Small intestine (tissue), 7 donors: ENCODE measurements at regions not wholly inside any gene's neighbourhood (a gene's known extent, or its start where the extent isn't known, plus 50 kb on each side); places are given as distances from the start of the nearest gene placed in this dataset.
A peak's percentile ranks its signal among the peaks of the same experiment; 100 is the strongest.

Source experiments
- DNase-seq, 2 donors: peaks; one replicate each; pipeline versions ENCODE4 v3.0.0 to v3.0.0-alpha.2; 2013
- FAIRE-seq: peaks from 2 replicates; lab custom pipeline; 2012; peaks lifted over from hg19 to GRCh38; lab: Jason Lieb, UNC
- H3K27ac ChIP-seq, 3 donors: one replicate each; pipeline ENCODE4 v1.5.1; 2013; ENCODE audit warnings: low read length in 2 of 3, mild to moderate bottlenecking in 2 of 3, control low read depth in 1 of 3, inconsistent platforms in 1 of 3, low read depth in 1 of 3, moderate library complexity in 1 of 3
- H3K27me3 ChIP-seq, 3 donors: one replicate each; pipeline ENCODE4 v1.6.1; 2013; ENCODE audit warnings: low read length in 3 of 3, inconsistent platforms in 1 of 3; ENCODE audit not compliant: control insufficient read depth in 3 of 3, insufficient read depth in 3 of 3
- H3K36me3 ChIP-seq, 3 donors: one replicate each; pipeline ENCODE4 v1.6.1; 2013; ENCODE audit warnings: low read length in 3 of 3, inconsistent platforms in 1 of 3, low read depth in 1 of 3, mild to moderate bottlenecking in 1 of 3, moderate library complexity in 1 of 3; ENCODE audit not compliant: control insufficient read depth in 3 of 3, insufficient read depth in 2 of 3
- H3K4me1 ChIP-seq, 3 donors: one replicate each; pipeline ENCODE4 v1.6.1; 2013; ENCODE audit warnings: low read length in 2 of 3, inconsistent platforms in 1 of 3, low read depth in 1 of 3, mild to moderate bottlenecking in 1 of 3, moderate library complexity in 1 of 3; ENCODE audit not compliant: control insufficient read depth in 3 of 3, insufficient read depth in 2 of 3
- H3K4me3 ChIP-seq, 3 donors: one replicate each; pipeline ENCODE4 v1.5.1; 2013; ENCODE audit warnings: low read length in 3 of 3, control low read depth in 1 of 3, inconsistent platforms in 1 of 3, low read depth in 1 of 3, mild to moderate bottlenecking in 1 of 3, moderate library complexity in 1 of 3
- H3K9me3 ChIP-seq, 2 donors: one replicate each; pipeline ENCODE4 v1.6.1; 2013; ENCODE audit warnings: low read depth in 1 of 2, low read length in 1 of 2; ENCODE audit not compliant: control insufficient read depth in 2 of 2, insufficient read depth in 1 of 2
- WGBS, 3 donors: extraction: QIAGEN DNeasy Blood & Tissue Kit; methylation state at CpG; one replicate each; pipeline ENCODE4 v1.1.7; 2013; 5-methylcytosine and 5-hydroxymethylcytosine counted together
- donor health status: healthy with polysubstance abuse.
- donor health status: control.
- donor health status: control.
- donor health status: Bipolar disorder and iron deficiency.
- donor health status: healthy.

- 39 to 61% (median 59%) methylated on average over 2 of the region's 2 CpGs for WGBS, 3 donors
- no peaks in the 10 kb centered on the region for H3K36me3 ChIP-seq
- H3K9me3 ChIP-seq, result peaks cover 0 to 5% of the 10 kb centered on the region in 2 donors
- no peak overlapping the region for H3K4me3 ChIP-seq
- H3K27ac ChIP-seq, result peak overlapping the region in 1 of 3 donors; percentile 55
- DNase-seq, result peak; percentile 69 to 79
- no peaks in the 10 kb centered on the region for H3K27me3 ChIP-seq
- peaks cover 0 to 4% (median 0%) of the 10 kb centered on the region in 3 donors for H3K4me1 ChIP-seq
- FAIRE-seq, result no peak
Observed at GRCh38 chr12:67842124-67842523, 147.1 kb upstream of the IFNG-AS1 start.

DNA sequence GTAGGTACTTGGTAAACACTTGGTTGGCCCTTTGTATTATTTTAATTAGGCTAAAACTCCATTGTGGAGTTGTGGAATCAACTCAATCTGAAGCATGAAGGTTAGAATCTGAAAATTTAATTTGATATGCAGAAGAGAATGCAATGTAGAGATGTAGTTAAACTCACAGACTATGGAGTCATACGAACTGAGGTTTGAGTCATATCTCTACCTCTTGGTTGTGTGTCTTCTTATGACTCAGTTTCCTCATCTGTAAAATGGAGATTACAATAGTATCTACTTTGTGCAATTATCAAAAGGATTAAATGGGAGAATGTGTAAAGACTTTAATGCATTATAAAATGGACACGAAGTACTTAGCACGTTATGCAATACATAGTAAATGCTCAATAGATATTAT is 146.0 kb upstream of the IFNG-AS1 start:
- Histone ChIP-seq H3K4me1 (peaks cover 0 to 4% (median 0%) of the 10 kb centered on the region in 3 donors), H3K27me3 (no peaks in the 10 kb centered on the region), H3K4me3 (no peak overlapping the region), H3K27ac (no peak overlapping the region), H3K36me3 (no peaks in the 10 kb centered on the region), H3K9me3 (peaks cover 0 to 5% of the 10 kb centered on the region in 2 donors)
- DNase-seq (no peak), FAIRE-seq (no peak)
- 54 to 84% (median 67%) methylated on average over 3 of the region's 3 CpGs for WGBS, 3 donors

GRCh38 chr12:67852701-67853100 is 136.5 kb upstream of the IFNG-AS1 start:
- no peaks in the 10 kb centered on the region for H3K27me3 ChIP-seq
- no peaks in the 10 kb centered on the region for H3K36me3 ChIP-seq
- DNase-seq (no peak), FAIRE-seq (no peak)
- 73 to 77% (median 74%) methylated on average over 2 of the region's 2 CpGs for whole genome bisulfite sequencing, 3 donors
- H3K4me1 ChIP-seq, result peaks cover 0 to 3% (median 0%) of the 10 kb centered on the region in 3 donors
- no peak overlapping the region for H3K4me3 ChIP-seq
- H3K27ac ChIP-seq, result no peak overlapping the region
- H3K9me3 ChIP-seq, result peaks cover 0 to 6% of the 10 kb centered on the region in 2 donors

GRCh38 chr12:67853204-67853603 is 136.0 kb upstream of the IFNG-AS1 start:
- Histone ChIP-seq H3K4me3 (no peak overlapping the region), H3K36me3 (no peaks in the 10 kb centered on the region), H3K27ac (no peak overlapping the region), H3K9me3 (peaks cover 0 to 6% of the 10 kb centered on the region in 2 donors), H3K27me3 (no peaks in the 10 kb centered on the region), H3K4me1 (peaks cover 0 to 3% (median 0%) of the 10 kb centered on the region in 3 donors)
- 63 to 75% (median 68%) methylated on average over 3 of the region's 3 CpGs for WGBS, 3 donors
- DNase-seq (no peak), FAIRE-seq (no peak)

DNA sequence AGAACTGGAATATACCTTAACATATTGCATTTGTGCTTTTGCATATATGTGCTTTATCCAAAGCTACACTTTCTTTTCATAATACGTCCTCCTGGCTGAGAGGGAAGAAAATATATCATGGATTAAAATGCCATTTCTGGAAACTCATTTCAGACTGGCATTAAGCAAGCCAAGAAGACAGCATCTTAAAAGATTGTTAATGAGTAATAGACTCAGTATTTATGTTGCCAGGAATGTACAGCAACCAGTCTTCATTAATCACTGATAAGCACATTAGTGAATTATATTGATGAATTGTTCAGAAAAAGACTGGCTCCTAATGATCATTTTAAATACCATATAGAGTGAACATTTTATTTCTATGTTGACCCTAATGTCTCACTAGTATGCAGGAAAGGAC is 134.9 kb upstream of the IFNG-AS1 start:
- FAIRE-seq, result no peak
- WGBS, 3 donors, result 40 to 60% (median 47%) methylated on average over 1 of the region's 1 CpG

GRCh38 chr12:67855103-67855502 is 134.1 kb upstream of the IFNG-AS1 start:
- Histone ChIP-seq H3K4me1 (peaks cover 0 to 3% (median 0%) of the 10 kb centered on the region in 3 donors), H3K27ac (no peak overlapping the region), H3K4me3 (no peak overlapping the region), H3K27me3 (no peaks in the 10 kb centered on the region), H3K36me3 (no peaks in the 10 kb centered on the region), H3K9me3 (peaks cover 0 to 3% of the 10 kb centered on the region in 2 donors)
- DNase-seq, result no peak
- FAIRE-seq, result no peak

More for the DNA sequence above, 134.9 kb upstream of the IFNG-AS1 start:
- H3K27me3 ChIP-seq, result no peaks in the 10 kb centered on the region
- peak in 1 of 2 donors; percentile 11 for DNase-seq
- peaks cover 0 to 3% (median 0%) of the 10 kb centered on the region in 3 donors for H3K4me1 ChIP-seq
- H3K27ac ChIP-seq, result no peak overlapping the region
- no peaks in the 10 kb centered on the region for H3K36me3 ChIP-seq
- H3K9me3 ChIP-seq, result peaks cover 0 to 6% of the 10 kb centered on the region in 2 donors
- no peak overlapping the region for H3K4me3 ChIP-seq

GRCh38 chr12:67871231-67871630 is 118.0 kb upstream of the IFNG-AS1 start:
- peaks cover 0 to 8% (median 0%) of the 10 kb centered on the region in 3 donors for H3K4me1 ChIP-seq
- H3K4me3 ChIP-seq, result no peak overlapping the region
- FAIRE-seq (no peak), DNase-seq (peak in 1 of 2 donors; percentile 53)
- no peaks in the 10 kb centered on the region for H3K9me3 ChIP-seq
- peak overlapping the region in 1 of 3 donors; percentile 18 for H3K27ac ChIP-seq
- no peaks in the 10 kb centered on the region for H3K36me3 ChIP-seq
- H3K27me3 ChIP-seq, result no peaks in the 10 kb centered on the region
- WGBS, 3 donors, result 57 to 71% (median 71%) methylated on average over 4 of the region's 4 CpGs

- no peaks in the 10 kb centered on the region for H3K9me3 ChIP-seq
- 76 to 88% (median 76%) methylated on average over 1 of the region's 1 CpG for WGBS, 3 donors
- no peaks in the 10 kb centered on the region for H3K27me3 ChIP-seq
- peaks cover 0 to 17% (median 0%) of the 10 kb centered on the region in 3 donors for H3K4me1 ChIP-seq
- FAIRE-seq, result no peak
- no peak overlapping the region for H3K4me3 ChIP-seq
- no peak overlapping the region for H3K27ac ChIP-seq
- no peaks in the 10 kb centered on the region for H3K36me3 ChIP-seq
- DNase-seq, result no peak
Observed at GRCh38 chr12:67873355-67873754, 115.9 kb upstream of the IFNG-AS1 start.

- no peak overlapping the region for H3K4me3 ChIP-seq
- H3K27ac ChIP-seq, result no peak overlapping the region
Observed at GRCh38 chr12:67876305-67876915, 112.8 kb upstream of the IFNG-AS1 start.

More at GRCh38 chr12:67876305-67876915, 112.8 kb upstream of the IFNG-AS1 start:
- no peaks in the 10 kb centered on the region for H3K36me3 ChIP-seq
- FAIRE-seq, result no peak
- H3K4me1 ChIP-seq, result peaks cover 0 to 26% (median 0%) of the 10 kb centered on the region in 3 donors
- H3K27me3 ChIP-seq, result no peaks in the 10 kb centered on the region
- H3K9me3 ChIP-seq, result no peaks in the 10 kb centered on the region
- DNase-seq, result no peak
